H1 (cell line): ENCODE measurements at regions not wholly inside any gene's neighbourhood (a gene's known extent, or its start where the extent isn't known, plus 50 kb on each side); places are given as distances from the start of the nearest gene placed in this dataset.

Source experiments
- CTCF ChIA-PET: fragments of 300-600 bp; sonication (Branson Sonifier 250); formaldehyde crosslinking; loops from one replicate; lab custom pipeline; 2021; ENCODE audit not compliant: partially characterized antibody; lab: Charles Lee
- POLR2A ChIA-PET: fragments of 300-600 bp; sonication (Branson Sonifier 250); formaldehyde crosslinking; loops from one replicate; lab custom pipeline; 2021; ENCODE audit warnings: inconsistent platforms; ENCODE audit not compliant: partially characterized antibody; lab: Charles Lee
- DNase-seq, 2 experiments: peaks; one replicate each; pipeline versions ENCODE4 v3.0.0 to v3.0.0-alpha.2; 2010 to 2022; ENCODE audit warnings: low spot score in 2 of 2, low read depth in 1 of 2, mixed read lengths in 1 of 2
- FAIRE-seq: peaks from 2 replicates; lab custom pipeline; 2011; peaks lifted over from hg19 to GRCh38; lab: Jason Lieb, UNC
- H2AFZ ChIP-seq: 2 replicates; pipeline ENCODE4 v1.8.1; 2012; ENCODE audit warnings: low read length, inconsistent platforms
- H2AK5ac ChIP-seq: 2 replicates; pipeline ENCODE4 v1.6.1; 2013; ENCODE audit warnings: low read depth, low read length
- H2BK120ac ChIP-seq: replicated peaks from 2 replicates; pipeline ENCODE3; 2013; ENCODE audit warnings: low read depth, low read length, inconsistent platforms
- H2BK12ac ChIP-seq: 2 replicates; pipeline ENCODE4 v1.6.1; 2013; ENCODE audit warnings: low read depth, low read length
- H2BK15ac ChIP-seq: 2 replicates; pipeline ENCODE4 v1.6.1; 2013; ENCODE audit warnings: low read length
- H2BK20ac ChIP-seq: 2 replicates; pipeline ENCODE4 v1.6.1; 2013; ENCODE audit warnings: low read length
- H2BK5ac ChIP-seq: 2 replicates; pipeline ENCODE4 v1.6.1; 2013; ENCODE audit warnings: low read depth, low read length
- H3K14ac ChIP-seq: 2 replicates; pipeline ENCODE4 v1.6.1; 2013; ENCODE audit warnings: inconsistent platforms; ENCODE audit not compliant: insufficient read length
- H3K18ac ChIP-seq: 2 replicates; pipeline ENCODE4 v1.6.1; 2013; ENCODE audit warnings: low read length; ENCODE audit errors: extremely low read depth
- H3K23ac ChIP-seq: 2 replicates; pipeline ENCODE4 v1.6.1; 2013; ENCODE audit warnings: inconsistent platforms; ENCODE audit not compliant: insufficient read length
- H3K23me2 ChIP-seq: 2 replicates; pipeline ENCODE4 v1.6.1; 2013; ENCODE audit warnings: low read depth, low read length
- H3K27ac ChIP-seq: 2 replicates; pipeline ENCODE4 v1.6.1; 2011; ENCODE audit warnings: low read depth, low read length, inconsistent platforms
- H3K27me3 ChIP-seq, 4 experiments: replicated peaks in 1 of 4; 1 replicate in 1 of 4; 2 replicates in 3 of 4; pipeline versions ENCODE4 v1.6.1 to v1.8.1; 2011 to 2013; ENCODE audit warnings: low read length in 3 of 4, mild to moderate bottlenecking in 3 of 4, inconsistent platforms in 2 of 4, mixed read lengths in 2 of 4, moderate library complexity in 1 of 4; ENCODE audit not compliant: control insufficient read depth in 3 of 4, insufficient read depth in 3 of 4; ENCODE audit errors: extremely low read depth in 1 of 4
- H3K36me3 ChIP-seq, 4 experiments: 2 replicates each; pipeline versions ENCODE4 v1.6.1 to v1.8.1; 2011 to 2013; ENCODE audit warnings: mild to moderate bottlenecking in 4 of 4, low read length in 3 of 4, moderate library complexity in 2 of 4, control low read depth in 1 of 4, inconsistent platforms in 1 of 4; ENCODE audit not compliant: insufficient read depth in 4 of 4, control insufficient read depth in 2 of 4
- H3K4ac ChIP-seq: replicated peaks from 2 replicates; pipeline ENCODE3; 2013; ENCODE audit warnings: low read length, low read depth, mixed read lengths, inconsistent platforms; ENCODE audit not compliant: insufficient read length
- H3K4me1 ChIP-seq, 4 experiments: replicated peaks in 1 of 4; 1 replicate in 1 of 4; 2 replicates in 3 of 4; pipeline versions ENCODE4 v1.6.1 to v1.8.1; 2011 to 2013; ENCODE audit warnings: low read length in 3 of 4, inconsistent platforms in 2 of 4, mixed read lengths in 1 of 4; ENCODE audit not compliant: insufficient read depth in 4 of 4, control insufficient read depth in 3 of 4
- H3K4me2 ChIP-seq, 2 experiments: 2 replicates each; pipeline versions ENCODE4 v1.6.1 to v1.8.1; 2011 to 2013; ENCODE audit warnings: low read depth in 2 of 2, low read length in 2 of 2, control low read depth in 1 of 2, inconsistent platforms in 1 of 2, mild to moderate bottlenecking in 1 of 2; ENCODE audit not compliant: insufficient read depth in 1 of 2
- H3K4me3 ChIP-seq, 4 experiments: fragments of 200-600, 300-600 bp in 1 of 4; sonication (generic), shearing (Covaris generic), sonication (Bioruptor Twin) in 1 of 4; 2 replicates each; pipeline versions ENCODE4 v1.5.1 to v1.8.1; 2011 to 2016; ENCODE audit warnings: low read length in 4 of 4, low read depth in 3 of 4, control low read depth in 2 of 4, inconsistent platforms in 2 of 4, mild to moderate bottlenecking in 2 of 4, mixed read lengths in 1 of 4, moderate library complexity in 1 of 4; ENCODE audit not compliant: insufficient read depth in 2 of 4; ENCODE audit errors: extremely low read depth in 1 of 4
- H3K56ac ChIP-seq: replicated peaks from 2 replicates; pipeline ENCODE3; 2013; ENCODE audit warnings: low read depth, mild to moderate bottlenecking, mixed read lengths, low read length, inconsistent platforms; ENCODE audit not compliant: insufficient read length
- H3K79me1 ChIP-seq: 2 replicates; pipeline ENCODE4 v1.6.1; 2013; ENCODE audit warnings: low read depth, low read length, control low read depth
- H3K79me2 ChIP-seq, 2 experiments: 2 replicates each; pipeline versions ENCODE4 v1.6.1 to v1.8.1; 2012 to 2013; ENCODE audit warnings: low read length in 2 of 2, mild to moderate bottlenecking in 2 of 2, inconsistent platforms in 1 of 2; ENCODE audit not compliant: insufficient read depth in 2 of 2, control insufficient read depth in 1 of 2
- H3K9ac ChIP-seq, 4 experiments: replicated peaks in 1 of 4; 1 replicate in 1 of 4; 2 replicates in 3 of 4; pipeline versions ENCODE4 v1.6.1 to v1.8.1; 2011 to 2013; ENCODE audit warnings: low read depth in 3 of 4, low read length in 3 of 4, control low read depth in 2 of 4, mild to moderate bottlenecking in 2 of 4, moderate library complexity in 2 of 4, inconsistent platforms in 1 of 4; ENCODE audit errors: extremely low read depth in 1 of 4
- H3K9me3 ChIP-seq, 2 experiments: 2 replicates each; pipeline versions ENCODE4 v1.6.1 to v1.8.1; 2012 to 2013; ENCODE audit warnings: mild to moderate bottlenecking in 2 of 2, moderate library complexity in 2 of 2, control low read depth in 1 of 2, inconsistent platforms in 1 of 2, low read depth in 1 of 2, low read length in 1 of 2, mixed read lengths in 1 of 2; ENCODE audit not compliant: insufficient read depth in 2 of 2
- H4K20me1 ChIP-seq, 2 experiments: replicated peaks in 1 of 2; 2 replicates each; pipeline versions ENCODE3 to v1.8.1; 2011 to 2013; ENCODE audit warnings: inconsistent platforms in 2 of 2, low read length in 2 of 2, mild to moderate bottlenecking in 1 of 2; ENCODE audit not compliant: insufficient read depth in 2 of 2, control insufficient read depth in 1 of 2
- H4K5ac ChIP-seq: 2 replicates; pipeline ENCODE4 v1.6.1; 2013; ENCODE audit warnings: low read length, low read depth, mixed read lengths, inconsistent platforms; ENCODE audit not compliant: insufficient read length
- H4K8ac ChIP-seq: 2 replicates; pipeline ENCODE4 v1.8.0; 2013; ENCODE audit warnings: mild to moderate bottlenecking, moderate library complexity, low read length, inconsistent platforms; ENCODE audit not compliant: insufficient read depth; ENCODE audit errors: extremely low read depth
- H4K91ac ChIP-seq: replicated peaks from 2 replicates; pipeline ENCODE3; 2013; ENCODE audit warnings: low read length, mixed read lengths, inconsistent platforms; ENCODE audit not compliant: insufficient read length
- FOSL1 ChIP-seq: IDR thresholded peaks from 2 replicates; pipeline ENCODE4 v1.6.1; 2011; ENCODE audit warnings: mild to moderate bottlenecking, low read depth, low read length, moderate library complexity; ENCODE audit not compliant: insufficient read depth
- HDAC2 ChIP-seq, 2 experiments: fragments of 300-600 bp in 1 of 2; sonication (generic) in 1 of 2; IDR thresholded peaks; 2 replicates each; pipeline ENCODE4 v1.6.1; 2011 to 2012; ENCODE audit warnings: low read depth in 2 of 2, low read length in 2 of 2, mild to moderate bottlenecking in 2 of 2, moderate library complexity in 2 of 2, borderline replicate concordance in 1 of 2, inconsistent platforms in 1 of 2
- HDAC6 ChIP-seq: IDR thresholded peaks from one replicate; pipeline ENCODE4 v1.7.1; 2012; ENCODE audit warnings: low read depth, mild to moderate bottlenecking, inconsistent platforms, low read length, moderate library complexity
- JUN ChIP-seq: IDR thresholded peaks from 2 replicates; pipeline ENCODE4 v1.6.1; 2011; ENCODE audit warnings: low read depth, mild to moderate bottlenecking, improper control_type of control experiment, low read length
- PHF8 ChIP-seq: fragments of 200-600 bp; sonication (generic); conservative IDR thresholded peaks from 2 replicates; pipeline ENCODE4 v1.7.1; 2012; ENCODE audit warnings: low read depth, mild to moderate bottlenecking, inconsistent platforms, low read length, moderate library complexity
- RNF2 ChIP-seq: fragments of 200-900, 300-1000 bp; sonication (generic); IDR thresholded peaks from 2 replicates; pipeline ENCODE4 v1.7.1; 2016; ENCODE audit warnings: borderline replicate concordance, low read depth, mild to moderate bottlenecking, antibody characterized with exemption, low read length; ENCODE audit not compliant: poor library complexity, severe bottlenecking; ENCODE audit errors: missing control alignments
- SP4 ChIP-seq: IDR thresholded peaks from 2 replicates; pipeline ENCODE4 v1.6.1; 2012; ENCODE audit warnings: low read length, inconsistent platforms
- YY1 ChIP-seq: IDR thresholded peaks from 2 replicates; pipeline ENCODE4 v1.6.1; 2011; ENCODE audit warnings: low read depth, mild to moderate bottlenecking, low read length
- WGBS, 2 experiments: shearing (Covaris generic) in 1 of 2; methylation state at CpG; one replicate each; pipeline versions ENCODE4 v1.1.6 to v1.1.7; 2013 to 2015; ENCODE audit warnings: low lambda C conversion rate in 2 of 2, mixed read lengths in 2 of 2, inconsistent platforms in 1 of 2, low coverage in 1 of 2, missing lambda C conversion rate in 1 of 2; ENCODE audit not compliant: insufficient replicate concordance in 2 of 2, insufficient coverage in 1 of 2, insufficient read length in 1 of 2; ENCODE audit errors: extremely low coverage in 1 of 2, missing lambda C conversion rate in 1 of 2; 5-methylcytosine and 5-hydroxymethylcytosine counted together
- TF ChIP-seq, protein P1 (sequence below): IDR thresholded peaks from 2 replicates; pipeline ENCODE4 v1.6.1; 2011; ENCODE audit warnings: low read depth, mild to moderate bottlenecking, low read length; ENCODE audit not compliant: insufficient read depth
- TF ChIP-seq, protein P2 (sequence below): IDR thresholded peaks from 2 replicates; pipeline ENCODE4 v1.6.1; 2012; ENCODE audit warnings: inconsistent platforms

GRCh38 chr14:97116546-97116945 is 319.4 kb downstream of the VRK1 start:
- Histone ChIP-seq H2BK12ac (no peak overlapping the region), H4K91ac (no peak overlapping the region), H3K4me3 (no peak overlapping the region), H3K4me1 (no peaks in the 10 kb centered on the region), H2AK5ac (no peak overlapping the region), H2BK15ac (no peak overlapping the region), H2AFZ (no peak overlapping the region), H3K4me2 (no peak overlapping the region), H4K5ac (no peak overlapping the region), H3K27me3 (no peaks in the 10 kb centered on the region; a peak in 1 of 7 replicates), H4K20me1 (no peaks in the 10 kb centered on the region), H3K9ac (no peak overlapping the region), H2BK20ac (no peak overlapping the region), H2BK5ac (no peak overlapping the region), H4K8ac (no peak overlapping the region), H3K23me2 (no peaks in the 10 kb centered on the region), H3K79me2 (no peaks in the 10 kb centered on the region), H3K14ac (no peak overlapping the region), H3K36me3 (no peaks in the 10 kb centered on the region), H3K79me1 (no peaks in the 10 kb centered on the region), H2BK120ac (no peak overlapping the region), H3K4ac (no peak overlapping the region), H3K27ac (no peak overlapping the region), H3K18ac (no peak overlapping the region), H3K9me3 (no peaks in the 10 kb centered on the region), H3K56ac (no peak overlapping the region), H3K23ac (no peak overlapping the region)
- POLR2A ChIA-PET = interaction anchor here (1.7 kb wide), 1 partner anchor 11 kb away, joined by 3 read pairs; no protein-coding TSS in a partner anchor
- FAIRE-seq (no peak), DNase-seq (no peak)
- CTCF ChIA-PET = interaction anchor here (0.6 to 1.2 kb wide), 3 partner anchors 11 to 181 kb away, joined by 3 to 5 read pairs (median 3); no protein-coding TSS in a partner anchor
- WGBS, 2 experiments = 82% methylated on average over 3 of the region's 3 CpGs; no CpG with 5 or more reads in 1 of the 2 experiments
- no peak for TF ChIP-seq YY1
- no peak for TF ChIP-seq PHF8
- TF ChIP-seq, protein P1, sequence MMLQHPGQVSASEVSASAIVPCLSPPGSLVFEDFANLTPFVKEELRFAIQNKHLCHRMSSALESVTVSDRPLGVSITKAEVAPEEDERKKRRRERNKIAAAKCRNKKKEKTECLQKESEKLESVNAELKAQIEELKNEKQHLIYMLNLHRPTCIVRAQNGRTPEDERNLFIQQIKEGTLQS = no peak
- TF ChIP-seq FOSL1 = no peak
- no peak for TF ChIP-seq SP4
- TF ChIP-seq HDAC2 (IDR thresholded peaks at IDR 0.05; ENCODE audit: borderline replicate concordance in 1 of 2, low read depth in 2 of 2, low read length in 2 of 2) = no peak
- no peak for TF ChIP-seq HDAC6
- TF ChIP-seq RNF2 = no peak
- TF ChIP-seq, protein P2, sequence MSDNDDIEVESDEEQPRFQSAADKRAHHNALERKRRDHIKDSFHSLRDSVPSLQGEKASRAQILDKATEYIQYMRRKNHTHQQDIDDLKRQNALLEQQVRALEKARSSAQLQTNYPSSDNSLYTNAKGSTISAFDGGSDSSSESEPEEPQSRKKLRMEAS = no peak
- no peak for TF ChIP-seq JUN
